ENCODE measurements at regions not wholly inside any gene's neighbourhood (a gene's known extent, or its start where the extent isn't known, plus 50 kb on each side); places are given as distances from the start of the nearest gene placed in this dataset.

- TF ChIP-seq REST (IDR thresholded peaks at IDR 0.05; ENCODE audit: unreplicated experiment) (no peak), ZNF114 (CRISPR knock-in tag; IDR thresholded peaks at IDR 0.05) (no peak), CREB1 (CRISPR knock-in tag; IDR thresholded peaks at IDR 0.05; ENCODE audit: low read depth) (no peak), ZNF331 (CRISPR knock-in tag; IDR thresholded peaks at IDR 0.05; ENCODE audit: low read depth) (no peak), NANOG (IDR thresholded peaks at IDR 0.05; ENCODE audit: borderline replicate concordance) (no peak), EZH2 (IDR thresholded peaks at IDR 0.05; ENCODE audit: low read depth, unreplicated experiment) (no peak)
Observed at GRCh38 chr3:96233679-96234078, 580.7 kb upstream of the EPHA6 start (continued).

- no peak for ATAC-seq
- DNase-seq (ENCODE audit: low spot score), result no peak
- Histone ChIP-seq H3K27me3 (ENCODE audit: insufficient read depth) (no peaks in the 10 kb centered on the region), H3K79me2 (replicated peaks; ENCODE audit: insufficient read depth) (no peaks in the 10 kb centered on the region), H3K36me3 (ENCODE audit: insufficient read depth) (no peaks in the 10 kb centered on the region), H3K4me1 (ENCODE audit: insufficient read depth) (0 out of 2 replicates have a peak, but pooled peaks cover 7% of the 10 kb centered on the region), H3K4me3 (no peak overlapping the region), H3F3A (replicated peaks; ENCODE audit: low read depth) (no peaks in the 10 kb centered on the region), H3K9me2 (ENCODE audit: insufficient read depth) (peaks cover 2% of the 10 kb centered on the region; the same call in 1 of the 2 replicates), H4K20me1 (replicated peaks; ENCODE audit: insufficient read depth) (no peaks in the 10 kb centered on the region), H2AFZ (no peak overlapping the region), H3K27ac (ENCODE audit: low read depth) (no peak overlapping the region), H3K4me2 (no peak overlapping the region)
- H3K4me1 Mint-ChIP-seq, result peaks cover 8% of the 10 kb centered on the region; the same call in 2 of the 3 replicates
- H3K36me3 Mint-ChIP-seq (ENCODE audit: low read depth), result no peaks in the 10 kb centered on the region
- peaks cover 2% of the 10 kb centered on the region for H3K27me3 Mint-ChIP-seq (ENCODE audit: insufficient read depth, low read depth, poor library complexity)
- no peak overlapping the region for H3K27ac Mint-ChIP-seq
- TF ChIP-seq ZNF114 (CRISPR knock-in tag; IDR thresholded peaks at IDR 0.05) (no peak), POLR2AphosphoS5 (IDR thresholded peaks at IDR 0.05; ENCODE audit: low read depth) (no peak), EZH2phosphoT487 (IDR thresholded peaks at IDR 0.05; ENCODE audit: unreplicated experiment) (no peak), STAT1 (IDR thresholded peaks at IDR 0.05; ENCODE audit: unreplicated experiment) (no peak), EZH2 (IDR thresholded peaks at IDR 0.05; ENCODE audit: low read depth, unreplicated experiment) (no peak), NANOG (IDR thresholded peaks at IDR 0.05; ENCODE audit: borderline replicate concordance) (no peak), ETS1 (IDR thresholded peaks at IDR 0.05) (no peak), ZNF331 (CRISPR knock-in tag; IDR thresholded peaks at IDR 0.05; ENCODE audit: low read depth) (no peak)
- no peak overlapping the region for H3K4me3 Mint-ChIP-seq
- no peaks in the 10 kb centered on the region for H3K9me3 Mint-ChIP-seq
Observed at GRCh38 chr3:96236522-96236921, 577.9 kb upstream of the EPHA6 start.
